Activated CD4-positive, alpha-beta T cell treated with anti-CD3 and anti-CD28 coated beads, Interleukin-2, amount 50 U/mL, for 4 hours (primary cell): ENCODE measurements at regions not wholly inside any gene's neighbourhood (a gene's known extent, or its start where the extent isn't known, plus 50 kb on each side); places are given as distances from the start of the nearest gene placed in this dataset.
"Not testable (repeated sequence)": the region's sequence is repeated elsewhere in the genome, so short reads cannot be mapped to it uniquely, and the experiment has no call there.

Source experiments
- DNase-seq, 2 experiments: peaks; one replicate each; pipeline ENCODE4 v3.0.0-alpha.2; 2020

- DNase-seq = no peak
These were observed 399.3 kb upstream of the MYT1L start for GRCh38 chr2:2730301-2730833.

GRCh38 chr2:2729246-2729645, 398.2 kb upstream of the MYT1L start:
- DNase-seq = no peak

GRCh38 chr2:2728635-2729034, 397.6 kb upstream of the MYT1L start:
- DNase-seq = no peak

GRCh38 chr2:2727876-2728511, 396.9 kb upstream of the MYT1L start:
- DNase-seq = no peak

- DNase-seq = no peak
These were observed 395.1 kb upstream of the MYT1L start for GRCh38 chr2:2726163-2726562.

GRCh38 chr2:2723064-2723463, 392.0 kb upstream of the MYT1L start:
- no peak for DNase-seq

- no peak for DNase-seq
These were observed 390.3 kb upstream of the MYT1L start for GRCh38 chr2:2721296-2721835.

- not testable (repeated sequence) for DNase-seq
These were observed 389.7 kb upstream of the MYT1L start for GRCh38 chr2:2720806-2721205.

GRCh38 chr2:2720351-2720750, 389.3 kb upstream of the MYT1L start:
- DNase-seq = no peak

GRCh38 chr2:2719781-2720180, 388.7 kb upstream of the MYT1L start:
- no peak for DNase-seq

GRCh38 chr2:2719015-2719414, 387.9 kb upstream of the MYT1L start:
- DNase-seq = no peak

GRCh38 chr2:2717406-2717805, 386.3 kb upstream of the MYT1L start:
- no peak for DNase-seq

- no peak for DNase-seq
These were observed 385.7 kb upstream of the MYT1L start for GRCh38 chr2:2716771-2717170.

GRCh38 chr2:2715036-2715818, 384.2 kb upstream of the MYT1L start:
- no peak for DNase-seq

- no peak for DNase-seq
These were observed 383.3 kb upstream of the MYT1L start for GRCh38 chr2:2714408-2714807.

- no peak for DNase-seq
These were observed 378.3 kb upstream of the MYT1L start for GRCh38 chr2:2709431-2709770.

GRCh38 chr2:2708575-2709430, 377.7 kb upstream of the MYT1L start:
- no peak for DNase-seq

GRCh38 chr2:2707206-2707991, 376.3 kb upstream of the MYT1L start:
- DNase-seq = no peak

GRCh38 chr2:2706306-2706705, 375.2 kb upstream of the MYT1L start:
- DNase-seq = no peak

- no peak for DNase-seq
These were observed 374.8 kb upstream of the MYT1L start for GRCh38 chr2:2705871-2706270.

GRCh38 chr2:2704428-2705090, 373.5 kb upstream of the MYT1L start:
- no peak for DNase-seq
